ENCODE measurements at regions not wholly inside any gene's neighbourhood (a gene's known extent, or its start where the extent isn't known, plus 50 kb on each side); places are given as distances from the start of the nearest gene placed in this dataset.

GRCh38 chr18:11258039-11258610, 108.8 kb upstream of the PIEZO2 start:
- peak in 1 of 2 experiments; percentile 41; a peak in 1 of 4 replicates for TF ChIP-seq EP300 (IDR thresholded peaks at IDR 0.05; ENCODE audit: borderline replicate concordance in 1 of 2, low read depth in 1 of 2, low read length in 1 of 2)
- no peak for TF ChIP-seq CTCF (IDR thresholded peaks at IDR 0.05)
- TF ChIP-seq FOXM1 (IDR thresholded peaks at IDR 0.05; ENCODE audit: low read depth) = no peak
- TF ChIP-seq RAD21 (IDR thresholded peaks at IDR 0.05; ENCODE audit: low read length) = no peak
- no peak for TF ChIP-seq MXI1 (IDR thresholded peaks at IDR 0.05; ENCODE audit: low read depth, low read length)
- TF ChIP-seq USF2 (IDR thresholded peaks at IDR 0.05; ENCODE audit: borderline replicate concordance, low read depth, low read length) = no peak
- TF ChIP-seq POLR2AphosphoS5 (IDR thresholded peaks at IDR 0.05; ENCODE audit: low read depth, low read length) = no peak
- no peak for TF ChIP-seq EZH2phosphoT487 (IDR thresholded peaks at IDR 0.05; ENCODE audit: borderline replicate concordance, low read depth)
- no peak for TF ChIP-seq IRF3 (IDR thresholded peaks at IDR 0.05; ENCODE audit: low read depth, low read length)
- no peak for TF ChIP-seq TAF1 (IDR thresholded peaks at IDR 0.05; ENCODE audit: borderline replicate concordance, low read depth, low read length)
- no peak for TF ChIP-seq USF1 (IDR thresholded peaks at IDR 0.05; ENCODE audit: borderline replicate concordance, low read depth)
- TF ChIP-seq JUND (IDR thresholded peaks at IDR 0.05) = no peak
- no peak for TF ChIP-seq YY1 (IDR thresholded peaks at IDR 0.05; ENCODE audit: low read depth)
